OCI-LY1 (cell line): ENCODE measurements at regions not wholly inside any gene's neighbourhood (a gene's known extent, or its start where the extent isn't known, plus 50 kb on each side); places are given as distances from the start of the nearest gene placed in this dataset.
"Not testable (repeated sequence)": the region's sequence is repeated elsewhere in the genome, so short reads cannot be mapped to it uniquely, and the experiment has no call there.

Experiments used
- H2AFZ ChIP-seq: fragments of 200-600 bp; sonication (generic), shearing (Covaris generic); 2 replicates; pipeline ENCODE4 v1.6.0; 2014; ENCODE audit warnings: antibody characterized with exemption, mild to moderate bottlenecking, low read length
- H3F3A ChIP-seq: fragments of 200-600 bp; sonication (generic), shearing (Covaris generic); 2 replicates; pipeline ENCODE4 v1.6.0; 2014; ENCODE audit warnings: mild to moderate bottlenecking, antibody characterized with exemption, low read length, moderate library complexity; ENCODE audit not compliant: insufficient read depth
- H3K27ac ChIP-seq: fragments of 200-600 bp; sonication (generic); 2 replicates; pipeline ENCODE4 v1.5.1; 2014; ENCODE audit warnings: low read length, mixed run types, mild to moderate bottlenecking, low read depth; ENCODE audit not compliant: poor library complexity, severe bottlenecking
- H3K27me3 ChIP-seq: fragments of 200-600 bp; sonication (generic); 2 replicates; pipeline ENCODE4 v1.6.0; 2014; ENCODE audit warnings: antibody characterized with exemption, mild to moderate bottlenecking, low read length, moderate library complexity; ENCODE audit not compliant: insufficient read depth
- H3K36me3 ChIP-seq: fragments of 200-600 bp; sonication (generic); 2 replicates; pipeline ENCODE4 v1.6.1; 2014; ENCODE audit warnings: mild to moderate bottlenecking, antibody characterized with exemption, low read length, moderate library complexity, mixed read lengths; ENCODE audit not compliant: insufficient read depth
- H3K4me1 ChIP-seq: fragments of 200-600 bp; sonication (generic); 2 replicates; pipeline ENCODE4 v1.5.1; 2014; ENCODE audit warnings: mild to moderate bottlenecking, low read length, moderate library complexity; ENCODE audit not compliant: insufficient read depth, severe bottlenecking
- H3K4me2 ChIP-seq: fragments of 200-600 bp; sonication (generic), shearing (Covaris generic); 2 replicates; pipeline ENCODE4 v1.6.1; 2014; ENCODE audit warnings: low read length
- H3K4me3 ChIP-seq: fragments of 200-600 bp; sonication (generic); 2 replicates; pipeline ENCODE4 v1.5.1; 2014; ENCODE audit warnings: low read length, low read depth, mild to moderate bottlenecking, mixed read lengths; ENCODE audit not compliant: poor library complexity, severe bottlenecking
- H3K79me2 ChIP-seq: fragments of 200-600 bp; shearing (Covaris generic); 2 replicates; pipeline ENCODE4 v1.6.1; 2016; ENCODE audit warnings: mixed run types, low read length, mixed read lengths; ENCODE audit not compliant: insufficient read depth
- H3K9ac ChIP-seq: fragments of 200-600 bp; sonication (generic), shearing (Covaris generic); 2 replicates; pipeline ENCODE4 v1.6.1; 2014; ENCODE audit warnings: mild to moderate bottlenecking, low read length, mixed read lengths
- H3K9me2 ChIP-seq: fragments of 200-600 bp; sonication (generic), shearing (Covaris generic); 2 replicates; pipeline ENCODE4 v1.6.1; 2014; ENCODE audit warnings: low read depth, mild to moderate bottlenecking, low read length, mixed read lengths
- H3K9me3 ChIP-seq: fragments of 200-600 bp; shearing (Covaris generic); 2 replicates; pipeline ENCODE4 v1.6.1; 2014; ENCODE audit warnings: low read length, mixed read lengths
- H4K20me1 ChIP-seq: fragments of 200-600 bp; sonication (generic), shearing (Covaris generic); 2 replicates; pipeline ENCODE4 v1.6.0; 2016; ENCODE audit warnings: mild to moderate bottlenecking, low read length; ENCODE audit not compliant: insufficient read depth
- CTCF ChIP-seq: fragments of 200-600 bp; sonication (generic), shearing (Covaris generic); IDR thresholded peaks from 2 replicates; pipeline ENCODE4 v1.5.1; 2017; ENCODE audit warnings: mild to moderate bottlenecking, antibody characterized with exemption, low read length, moderate library complexity, mixed read lengths
- EZH2 ChIP-seq: fragments of 200-600 bp; sonication (generic), shearing (Covaris generic); IDR thresholded peaks from 2 replicates; pipeline ENCODE4 v1.8.0; 2017; ENCODE audit warnings: borderline replicate concordance, mixed run types, mild to moderate bottlenecking, antibody characterized with exemption, low read length, moderate library complexity, mixed read lengths

- Histone ChIP-seq H4K20me1 (no peaks in the 10 kb centered on the region), H3K4me3 (no peak overlapping the region), H3K27ac (no peak overlapping the region), H3K9me2 (no peaks in the 10 kb centered on the region), H3K36me3 (no peaks in the 10 kb centered on the region), H3K27me3 (no peaks in the 10 kb centered on the region), H3K9me3 (no peaks in the 10 kb centered on the region), H3K9ac (no peak overlapping the region), H3F3A (no peaks in the 10 kb centered on the region), H3K79me2 (no peaks in the 10 kb centered on the region), H2AFZ (no peak overlapping the region), H3K4me2 (no peak overlapping the region), H3K4me1 (no peaks in the 10 kb centered on the region)
- TF ChIP-seq EZH2 = no peak
- no peak for TF ChIP-seq CTCF
These were observed 242.7 kb upstream of the KRR1 start for GRCh38 chr12:75754141-75754540.

- Histone ChIP-seq H3K9ac (no peak overlapping the region), H3K4me1 (no peaks in the 10 kb centered on the region), H4K20me1 (no peaks in the 10 kb centered on the region)
These were observed 240.5 kb upstream of the KRR1 start for GRCh38 chr12:75751769-75752471.

GRCh38 chr12:75750716-75751306 is 239.4 kb upstream of the KRR1 start:
- Histone ChIP-seq H3K79me2 (no peaks in the 10 kb centered on the region), H2AFZ (no peak overlapping the region), H3K9me3 (no peaks in the 10 kb centered on the region), H3K9ac (no peak overlapping the region), H3F3A (no peaks in the 10 kb centered on the region), H3K27me3 (no peaks in the 10 kb centered on the region), H3K27ac (no peak overlapping the region), H3K9me2 (no peaks in the 10 kb centered on the region), H3K4me1 (no peaks in the 10 kb centered on the region), H3K36me3 (no peaks in the 10 kb centered on the region), H3K4me2 (no peak overlapping the region), H4K20me1 (no peaks in the 10 kb centered on the region), H3K4me3 (no peak overlapping the region)
- TF ChIP-seq EZH2 (no peak), CTCF (no peak)

More at GRCh38 chr12:75751769-75752471, 240.5 kb upstream of the KRR1 start:
- TF ChIP-seq EZH2 = no peak
- TF ChIP-seq CTCF = no peak
- Histone ChIP-seq H2AFZ (no peak overlapping the region), H3F3A (no peaks in the 10 kb centered on the region), H3K79me2 (no peaks in the 10 kb centered on the region), H3K36me3 (no peaks in the 10 kb centered on the region), H3K9me3 (no peaks in the 10 kb centered on the region), H3K4me2 (no peak overlapping the region), H3K4me3 (no peak overlapping the region), H3K27me3 (no peaks in the 10 kb centered on the region), H3K9me2 (no peaks in the 10 kb centered on the region), H3K27ac (no peak overlapping the region)

- H3K27me3 ChIP-seq, H3K4me1 ChIP-seq, H2AFZ ChIP-seq, H3K27ac ChIP-seq, H3K4me2 ChIP-seq, H3K4me3 ChIP-seq, H3K36me3 ChIP-seq, H3K79me2 ChIP-seq, H3K9me3 ChIP-seq, H3K9me2 ChIP-seq, H4K20me1 ChIP-seq, H3F3A ChIP-seq, H3K9ac ChIP-seq: not testable (repeated sequence)
These were observed 237.6 kb upstream of the KRR1 start for GRCh38 chr12:75748990-75749389.
